ENCODE measurements at regions not wholly inside any gene's neighbourhood (a gene's known extent, or its start where the extent isn't known, plus 50 kb on each side); places are given as distances from the start of the nearest gene placed in this dataset.
A peak's percentile ranks its signal among the peaks of the same experiment; 100 is the strongest.

DNA sequence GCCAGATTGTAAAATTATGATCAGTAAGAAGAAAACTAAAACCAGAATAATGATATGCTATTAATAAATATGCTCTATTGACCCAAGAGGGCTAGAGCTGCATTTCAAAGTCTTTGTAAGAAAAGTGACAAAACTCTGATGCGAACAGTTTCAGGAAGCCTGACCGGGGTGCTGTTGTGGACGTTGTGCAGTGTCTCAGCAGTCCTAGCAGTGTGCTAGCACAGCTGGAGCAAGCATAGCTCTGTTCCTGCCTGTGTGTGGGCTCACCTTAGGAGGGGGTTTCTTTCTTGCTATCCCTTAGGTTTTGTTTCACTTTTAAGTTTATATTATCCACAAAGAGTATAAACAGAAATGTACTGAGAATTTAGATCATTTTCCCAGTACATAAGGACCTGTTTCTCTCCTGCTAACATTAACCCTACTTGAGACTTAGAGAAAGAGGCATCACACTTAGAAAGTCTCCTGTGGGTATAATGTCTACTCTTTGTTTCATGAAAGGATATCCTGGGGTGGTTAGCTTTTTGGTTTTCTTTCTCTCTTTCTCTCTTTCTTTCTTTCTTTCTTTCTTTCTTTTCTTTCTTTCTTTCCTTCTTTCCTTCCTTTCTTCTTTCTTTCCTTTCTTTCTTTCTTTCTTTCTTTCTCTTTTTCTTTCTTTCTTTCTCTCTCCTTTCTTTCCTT is 124.5 kb downstream of the TMEM182 start:
- Histone ChIP-seq H3K9me3 (ENCODE audit: control insufficient read depth in 4 of 4, insufficient read depth in 3 of 4, low read length in 3 of 4) (no peaks in the 10 kb centered on the region), H3K27me3 (ENCODE audit: control insufficient read depth in 3 of 3, insufficient read depth in 3 of 3, low read length in 2 of 3) (no peaks in the 10 kb centered on the region), H3K9ac (ENCODE audit: insufficient read depth in 1 of 2, low read length in 2 of 2) (no peak overlapping the region), H3K4me3 (no peak overlapping the region), H3K4me1 (ENCODE audit: control insufficient read depth in 5 of 5, insufficient read depth in 5 of 5, low read length in 5 of 5) (no peaks in the 10 kb centered on the region), H3K27ac (ENCODE audit: low read depth in 1 of 2, low read length in 1 of 2) (no peak overlapping the region), H3K36me3 (ENCODE audit: control insufficient read depth in 4 of 4, insufficient read depth in 4 of 4, low read length in 4 of 4) (no peaks in the 10 kb centered on the region)
- 40 to 57% methylated on average over 3 of the region's 3 CpGs for WGBS, 2 donors
- ATAC-seq (ENCODE audit: insufficient read depth, low FRiP score) = no peak
- peak in 1 of 3 donors; percentile 13 for DNase-seq
- TF ChIP-seq, protein P1, sequence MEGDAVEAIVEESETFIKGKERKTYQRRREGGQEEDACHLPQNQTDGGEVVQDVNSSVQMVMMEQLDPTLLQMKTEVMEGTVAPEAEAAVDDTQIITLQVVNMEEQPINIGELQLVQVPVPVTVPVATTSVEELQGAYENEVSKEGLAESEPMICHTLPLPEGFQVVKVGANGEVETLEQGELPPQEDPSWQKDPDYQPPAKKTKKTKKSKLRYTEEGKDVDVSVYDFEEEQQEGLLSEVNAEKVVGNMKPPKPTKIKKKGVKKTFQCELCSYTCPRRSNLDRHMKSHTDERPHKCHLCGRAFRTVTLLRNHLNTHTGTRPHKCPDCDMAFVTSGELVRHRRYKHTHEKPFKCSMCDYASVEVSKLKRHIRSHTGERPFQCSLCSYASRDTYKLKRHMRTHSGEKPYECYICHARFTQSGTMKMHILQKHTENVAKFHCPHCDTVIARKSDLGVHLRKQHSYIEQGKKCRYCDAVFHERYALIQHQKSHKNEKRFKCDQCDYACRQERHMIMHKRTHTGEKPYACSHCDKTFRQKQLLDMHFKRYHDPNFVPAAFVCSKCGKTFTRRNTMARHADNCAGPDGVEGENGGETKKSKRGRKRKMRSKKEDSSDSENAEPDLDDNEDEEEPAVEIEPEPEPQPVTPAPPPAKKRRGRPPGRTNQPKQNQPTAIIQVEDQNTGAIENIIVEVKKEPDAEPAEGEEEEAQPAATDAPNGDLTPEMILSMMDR (IDR thresholded peaks at IDR 0.05; ENCODE audit: control extremely low read depth, extremely low read depth) = no peak

DNA sequence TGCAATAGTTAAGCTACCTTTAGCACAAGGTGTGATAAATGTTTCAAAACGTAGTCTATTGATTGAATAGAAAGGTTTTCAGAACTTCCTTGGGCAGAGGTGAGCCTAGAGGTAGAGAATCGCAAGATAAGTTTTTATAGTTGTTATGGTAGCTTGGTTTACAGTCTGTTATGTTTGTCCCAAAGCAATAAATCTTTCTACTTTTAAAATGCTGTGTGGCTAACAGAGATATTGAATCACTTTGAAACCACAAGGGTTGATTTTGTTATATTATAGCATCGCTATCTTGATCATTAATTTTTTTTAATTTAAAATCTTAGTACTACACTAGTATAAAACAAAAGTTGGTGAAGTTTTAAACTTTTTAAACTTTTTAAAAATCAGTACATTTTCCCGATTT is 126.7 kb downstream of the TMEM182 start:
- no peaks in the 10 kb centered on the region for H3K36me3 ChIP-seq (ENCODE audit: control insufficient read depth in 4 of 4, insufficient read depth in 4 of 4, low read length in 4 of 4)
- H3K9me3 ChIP-seq (ENCODE audit: control insufficient read depth in 4 of 4, insufficient read depth in 3 of 4, low read length in 3 of 4) = no peaks in the 10 kb centered on the region
- ATAC-seq (ENCODE audit: insufficient read depth, low FRiP score) (no peak), DNase-seq (no peak)
- WGBS, 2 donors = 86 to 92% methylated on average over 4 of the region's 4 CpGs
- H3K4me1 ChIP-seq (ENCODE audit: control insufficient read depth in 5 of 5, insufficient read depth in 5 of 5, low read length in 5 of 5) = no peaks in the 10 kb centered on the region
- H3K27ac ChIP-seq (ENCODE audit: low read depth in 1 of 2, low read length in 1 of 2) = no peak overlapping the region
- H3K4me3 ChIP-seq = no peak overlapping the region
- TF ChIP-seq, protein P1 (IDR thresholded peaks at IDR 0.05; ENCODE audit: control extremely low read depth, extremely low read depth) = no peak
- H3K27me3 ChIP-seq (ENCODE audit: control insufficient read depth in 3 of 3, insufficient read depth in 3 of 3, low read length in 2 of 3) = no peaks in the 10 kb centered on the region
- H3K9ac ChIP-seq (ENCODE audit: insufficient read depth in 1 of 2, low read length in 2 of 2) = no peak overlapping the region

DNA sequence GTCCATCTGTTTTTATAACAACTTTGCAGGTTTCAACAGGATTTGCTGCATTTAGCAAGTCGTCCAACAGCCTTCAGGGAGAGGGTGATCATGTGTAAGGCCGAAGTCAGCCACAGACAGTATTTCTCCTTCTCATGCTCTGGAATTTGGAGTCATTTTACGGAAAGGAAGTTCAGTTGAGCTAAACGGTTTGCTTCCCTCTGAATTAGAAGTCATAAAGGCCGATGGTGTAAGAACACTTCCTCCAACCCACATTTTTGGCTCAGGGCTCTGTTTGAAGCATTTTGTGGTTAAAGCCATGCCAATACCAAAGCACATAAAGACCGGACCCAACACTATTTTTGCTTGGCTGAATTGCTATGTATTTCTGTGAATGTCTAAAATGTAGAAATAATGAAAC is 129.5 kb downstream of the TMEM182 start:
- Histone ChIP-seq H3K4me3 (no peak overlapping the region), H3K9ac (ENCODE audit: insufficient read depth in 1 of 2, low read length in 2 of 2) (no peak overlapping the region), H3K27ac (ENCODE audit: low read depth in 1 of 2, low read length in 1 of 2) (no peak overlapping the region), H3K9me3 (ENCODE audit: control insufficient read depth in 4 of 4, insufficient read depth in 3 of 4, low read length in 3 of 4) (no peaks in the 10 kb centered on the region), H3K27me3 (ENCODE audit: control insufficient read depth in 3 of 3, insufficient read depth in 3 of 3, low read length in 2 of 3) (no peaks in the 10 kb centered on the region), H3K4me1 (ENCODE audit: control insufficient read depth in 5 of 5, insufficient read depth in 5 of 5, low read length in 5 of 5) (no peaks in the 10 kb centered on the region), H3K36me3 (ENCODE audit: control insufficient read depth in 4 of 4, insufficient read depth in 4 of 4, low read length in 4 of 4) (no peaks in the 10 kb centered on the region)
- TF ChIP-seq, protein P1 (IDR thresholded peaks at IDR 0.05; ENCODE audit: control extremely low read depth, extremely low read depth) = no peak
- ATAC-seq (ENCODE audit: insufficient read depth, low FRiP score) (no peak), DNase-seq (peak in 1 of 3 donors; percentile 10)
- WGBS, 2 donors = 15 to 35% methylated on average over 6 of the region's 6 CpGs
